ENCODE measurements at regions not wholly inside any gene's neighbourhood (a gene's known extent, or its start where the extent isn't known, plus 50 kb on each side); places are given as distances from the start of the nearest gene placed in this dataset.

DNA sequence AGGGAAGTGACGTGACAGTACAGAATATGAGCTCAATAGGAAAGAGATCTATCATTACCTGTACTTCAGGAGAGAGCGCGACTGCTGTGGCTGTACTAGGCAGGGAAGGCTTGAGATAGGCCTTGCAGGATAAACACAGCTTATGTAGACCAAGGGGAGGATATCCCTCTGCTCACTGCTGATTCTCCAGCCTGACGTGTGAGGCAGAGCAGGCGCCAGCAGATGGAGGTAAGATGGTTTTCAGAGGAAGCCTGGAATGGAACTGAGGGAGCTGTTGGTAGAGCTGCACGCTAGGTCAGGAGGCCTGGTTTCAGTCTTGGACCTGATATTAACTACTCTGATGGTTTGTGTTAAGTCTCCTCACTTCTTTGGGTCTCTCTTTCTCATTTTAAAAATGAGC is 291.4 kb downstream of the YTHDC2 start:
- TF ChIP-seq JUND (IDR thresholded peaks at IDR 0.05) (no peak), EGR1 (IDR thresholded peaks at IDR 0.05; ENCODE audit: low read depth) (no peak), POLR2A (IDR thresholded peaks at IDR 0.05; ENCODE audit: borderline replicate concordance, extremely low read depth, insufficient read depth, insufficient read length) (no peak), SIN3A (IDR thresholded peaks at IDR 0.05; ENCODE audit: low read depth) (no peak), YY1 (IDR thresholded peaks at IDR 0.05; ENCODE audit: extremely low read depth, insufficient replicate concordance, low read depth, low read length) (no peak), EZH2 (IDR thresholded peaks at IDR 0.05) (no peak), POLR2AphosphoS5 (IDR thresholded peaks at IDR 0.05; ENCODE audit: low read depth, low read length) (no peak), SRF (IDR thresholded peaks at IDR 0.05; ENCODE audit: low read depth) (no peak), SP1 (IDR thresholded peaks at IDR 0.05; ENCODE audit: low read depth) (no peak)
- TF ChIP-seq, protein P1, sequence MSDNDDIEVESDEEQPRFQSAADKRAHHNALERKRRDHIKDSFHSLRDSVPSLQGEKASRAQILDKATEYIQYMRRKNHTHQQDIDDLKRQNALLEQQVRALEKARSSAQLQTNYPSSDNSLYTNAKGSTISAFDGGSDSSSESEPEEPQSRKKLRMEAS (IDR thresholded peaks at IDR 0.05): no peak
- TF ChIP-seq, protein P2, sequence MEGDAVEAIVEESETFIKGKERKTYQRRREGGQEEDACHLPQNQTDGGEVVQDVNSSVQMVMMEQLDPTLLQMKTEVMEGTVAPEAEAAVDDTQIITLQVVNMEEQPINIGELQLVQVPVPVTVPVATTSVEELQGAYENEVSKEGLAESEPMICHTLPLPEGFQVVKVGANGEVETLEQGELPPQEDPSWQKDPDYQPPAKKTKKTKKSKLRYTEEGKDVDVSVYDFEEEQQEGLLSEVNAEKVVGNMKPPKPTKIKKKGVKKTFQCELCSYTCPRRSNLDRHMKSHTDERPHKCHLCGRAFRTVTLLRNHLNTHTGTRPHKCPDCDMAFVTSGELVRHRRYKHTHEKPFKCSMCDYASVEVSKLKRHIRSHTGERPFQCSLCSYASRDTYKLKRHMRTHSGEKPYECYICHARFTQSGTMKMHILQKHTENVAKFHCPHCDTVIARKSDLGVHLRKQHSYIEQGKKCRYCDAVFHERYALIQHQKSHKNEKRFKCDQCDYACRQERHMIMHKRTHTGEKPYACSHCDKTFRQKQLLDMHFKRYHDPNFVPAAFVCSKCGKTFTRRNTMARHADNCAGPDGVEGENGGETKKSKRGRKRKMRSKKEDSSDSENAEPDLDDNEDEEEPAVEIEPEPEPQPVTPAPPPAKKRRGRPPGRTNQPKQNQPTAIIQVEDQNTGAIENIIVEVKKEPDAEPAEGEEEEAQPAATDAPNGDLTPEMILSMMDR (IDR thresholded peaks at IDR 0.05 in 2 of 3, conservative IDR thresholded peaks at IDR 0.05 in 1 of 3; ENCODE audit: borderline replicate concordance in 1 of 3, insufficient read depth in 1 of 3, low read depth in 2 of 3, low read length in 2 of 3): no peak
- TF ChIP-seq, protein P3, sequence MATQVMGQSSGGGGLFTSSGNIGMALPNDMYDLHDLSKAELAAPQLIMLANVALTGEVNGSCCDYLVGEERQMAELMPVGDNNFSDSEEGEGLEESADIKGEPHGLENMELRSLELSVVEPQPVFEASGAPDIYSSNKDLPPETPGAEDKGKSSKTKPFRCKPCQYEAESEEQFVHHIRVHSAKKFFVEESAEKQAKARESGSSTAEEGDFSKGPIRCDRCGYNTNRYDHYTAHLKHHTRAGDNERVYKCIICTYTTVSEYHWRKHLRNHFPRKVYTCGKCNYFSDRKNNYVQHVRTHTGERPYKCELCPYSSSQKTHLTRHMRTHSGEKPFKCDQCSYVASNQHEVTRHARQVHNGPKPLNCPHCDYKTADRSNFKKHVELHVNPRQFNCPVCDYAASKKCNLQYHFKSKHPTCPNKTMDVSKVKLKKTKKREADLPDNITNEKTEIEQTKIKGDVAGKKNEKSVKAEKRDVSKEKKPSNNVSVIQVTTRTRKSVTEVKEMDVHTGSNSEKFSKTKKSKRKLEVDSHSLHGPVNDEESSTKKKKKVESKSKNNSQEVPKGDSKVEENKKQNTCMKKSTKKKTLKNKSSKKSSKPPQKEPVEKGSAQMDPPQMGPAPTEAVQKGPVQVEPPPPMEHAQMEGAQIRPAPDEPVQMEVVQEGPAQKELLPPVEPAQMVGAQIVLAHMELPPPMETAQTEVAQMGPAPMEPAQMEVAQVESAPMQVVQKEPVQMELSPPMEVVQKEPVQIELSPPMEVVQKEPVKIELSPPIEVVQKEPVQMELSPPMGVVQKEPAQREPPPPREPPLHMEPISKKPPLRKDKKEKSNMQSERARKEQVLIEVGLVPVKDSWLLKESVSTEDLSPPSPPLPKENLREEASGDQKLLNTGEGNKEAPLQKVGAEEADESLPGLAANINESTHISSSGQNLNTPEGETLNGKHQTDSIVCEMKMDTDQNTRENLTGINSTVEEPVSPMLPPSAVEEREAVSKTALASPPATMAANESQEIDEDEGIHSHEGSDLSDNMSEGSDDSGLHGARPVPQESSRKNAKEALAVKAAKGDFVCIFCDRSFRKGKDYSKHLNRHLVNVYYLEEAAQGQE (IDR thresholded peaks at IDR 0.05; ENCODE audit: low read depth): no peak
- TF ChIP-seq, protein P4, sequence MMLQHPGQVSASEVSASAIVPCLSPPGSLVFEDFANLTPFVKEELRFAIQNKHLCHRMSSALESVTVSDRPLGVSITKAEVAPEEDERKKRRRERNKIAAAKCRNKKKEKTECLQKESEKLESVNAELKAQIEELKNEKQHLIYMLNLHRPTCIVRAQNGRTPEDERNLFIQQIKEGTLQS (IDR thresholded peaks at IDR 0.05): no peak
- TF ChIP-seq, protein P5, sequence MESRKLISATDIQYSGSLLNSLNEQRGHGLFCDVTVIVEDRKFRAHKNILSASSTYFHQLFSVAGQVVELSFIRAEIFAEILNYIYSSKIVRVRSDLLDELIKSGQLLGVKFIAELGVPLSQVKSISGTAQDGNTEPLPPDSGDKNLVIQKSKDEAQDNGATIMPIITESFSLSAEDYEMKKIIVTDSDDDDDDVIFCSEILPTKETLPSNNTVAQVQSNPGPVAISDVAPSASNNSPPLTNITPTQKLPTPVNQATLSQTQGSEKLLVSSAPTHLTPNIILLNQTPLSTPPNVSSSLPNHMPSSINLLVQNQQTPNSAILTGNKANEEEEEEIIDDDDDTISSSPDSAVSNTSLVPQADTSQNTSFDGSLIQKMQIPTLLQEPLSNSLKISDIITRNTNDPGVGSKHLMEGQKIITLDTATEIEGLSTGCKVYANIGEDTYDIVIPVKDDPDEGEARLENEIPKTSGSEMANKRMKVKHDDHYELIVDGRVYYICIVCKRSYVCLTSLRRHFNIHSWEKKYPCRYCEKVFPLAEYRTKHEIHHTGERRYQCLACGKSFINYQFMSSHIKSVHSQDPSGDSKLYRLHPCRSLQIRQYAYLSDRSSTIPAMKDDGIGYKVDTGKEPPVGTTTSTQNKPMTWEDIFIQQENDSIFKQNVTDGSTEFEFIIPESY (IDR thresholded peaks at IDR 0.05; ENCODE audit: extremely low read depth, insufficient replicate concordance, low read length): no peak
